ENCODE measurements at regions not wholly inside any gene's neighbourhood (a gene's known extent, or its start where the extent isn't known, plus 50 kb on each side); places are given as distances from the start of the nearest gene placed in this dataset.

GRCh38 chr11:104728927-104729326 lies 169.3 kb downstream of the CASP12 start (continued):
- TF ChIP-seq ZNF132 (tag by site-specific recombination; IDR thresholded peaks at IDR 0.05; ENCODE audit: borderline replicate concordance): no peak
- TF ChIP-seq KLF8 (tag by site-specific recombination; IDR thresholded peaks at IDR 0.05): no peak
- no peak for TF ChIP-seq ZNF501 (tag by site-specific recombination; IDR thresholded peaks at IDR 0.05)
- no peak for TF ChIP-seq PRDM1 (tag by site-specific recombination; IDR thresholded peaks at IDR 0.05)
- no peak for TF ChIP-seq HIC1 (tag by site-specific recombination; IDR thresholded peaks at IDR 0.05)
- no peak for TF ChIP-seq ATF2 (tag by site-specific recombination; IDR thresholded peaks at IDR 0.05; ENCODE audit: low read depth)
- TF ChIP-seq ZNF621 (tag by site-specific recombination; IDR thresholded peaks at IDR 0.05): no peak
- TF ChIP-seq ZNF280C (tag by site-specific recombination; IDR thresholded peaks at IDR 0.05): no peak

- CTCF ChIA-PET: interaction anchor here (0.6 kb wide), 1 partner anchor 445 kb away, joined by 3 read pairs; no protein-coding TSS in a partner anchor
- no peaks in the 10 kb centered on the region for H3K9me3 ChIP-seq (ENCODE audit: control insufficient read depth, insufficient read depth, low read depth, low read length)
- no peaks in the 10 kb centered on the region for H3K4me1 ChIP-seq (ENCODE audit: control insufficient read depth, insufficient read depth, low read length)
- TF ChIP-seq ZNF18 (tag by site-specific recombination; IDR thresholded peaks at IDR 0.05) (no peak), ZNF114 (tag by site-specific recombination; IDR thresholded peaks at IDR 0.05) (no peak), ZNF549 (tag by site-specific recombination; IDR thresholded peaks at IDR 0.05) (no peak)
- no peak overlapping the region for H3K4me3 ChIP-seq (ENCODE audit: low read depth, low read length)
- POLR2A ChIA-PET: no interaction called here
- H3K27ac ChIP-seq (ENCODE audit: extremely low read depth, low read depth, low read length): no peak overlapping the region
- no peaks in the 10 kb centered on the region for H3K36me3 ChIP-seq (ENCODE audit: control insufficient read depth in 2 of 2, insufficient read depth in 1 of 2, low read length in 2 of 2)
Observed at GRCh38 chr11:104727768-104728167, 170.5 kb downstream of the CASP12 start.

- Histone ChIP-seq H3K9me3 (ENCODE audit: control insufficient read depth, insufficient read depth, low read depth, low read length) (no peaks in the 10 kb centered on the region), H3K27ac (ENCODE audit: extremely low read depth, low read depth, low read length) (no peak overlapping the region), H3K4me3 (ENCODE audit: low read depth, low read length) (no peak overlapping the region), H3K36me3 (ENCODE audit: control insufficient read depth in 2 of 2, insufficient read depth in 1 of 2, low read length in 2 of 2) (no peaks in the 10 kb centered on the region), H3K4me1 (ENCODE audit: control insufficient read depth, insufficient read depth, low read length) (no peaks in the 10 kb centered on the region)
- POLR2A ChIA-PET: interaction anchor here (0.7 kb wide), 1 partner anchor 10 kb away, joined by 3 read pairs; no protein-coding TSS in a partner anchor
- no peak for TF ChIP-seq ZNF362 (tag by site-specific recombination; IDR thresholded peaks at IDR 0.05)
- TF ChIP-seq ZNF391 (tag by site-specific recombination; IDR thresholded peaks at IDR 0.05; ENCODE audit: borderline replicate concordance, low read depth): no peak
- no peak for TF ChIP-seq KLF8 (tag by site-specific recombination; IDR thresholded peaks at IDR 0.05)
- TF ChIP-seq REPIN1 (tag by site-specific recombination; IDR thresholded peaks at IDR 0.05; ENCODE audit: low read depth): no peak
- no peak for TF ChIP-seq ZNF341 (tag by site-specific recombination; IDR thresholded peaks at IDR 0.05; ENCODE audit: low read depth)
- TF ChIP-seq ZNF248 (tag by site-specific recombination; IDR thresholded peaks at IDR 0.05): no peak
- CTCF ChIA-PET: no interaction called here
Observed at GRCh38 chr11:104727095-104727494, 171.2 kb downstream of the CASP12 start.

All from HEK293 (cell line).